ENCODE measurements at regions not wholly inside any gene's neighbourhood (a gene's known extent, or its start where the extent isn't known, plus 50 kb on each side); places are given as distances from the start of the nearest gene placed in this dataset.
A peak's percentile ranks its signal among the peaks of the same experiment; 100 is the strongest.

- no peaks in the 10 kb centered on the region for H4K20me1 ChIP-seq (ENCODE audit: low read depth, low read length)
- no peak overlapping the region for H3K4me2 ChIP-seq (ENCODE audit: low read depth, low read length, poor library complexity, severe bottlenecking)
- no peaks in the 10 kb centered on the region for H3K27me3 ChIP-seq (ENCODE audit: low read length)
- H2AFZ ChIP-seq (ENCODE audit: low read depth, low read length, severe bottlenecking) = no peak overlapping the region
- H3K9ac ChIP-seq (ENCODE audit: low read length) = no peak overlapping the region
- H3F3A ChIP-seq (ENCODE audit: insufficient read depth) = no peaks in the 10 kb centered on the region
- H3K27ac ChIP-seq (ENCODE audit: low read depth, low read length) = no peak overlapping the region
- TF ChIP-seq EZH2phosphoT487 (conservative IDR thresholded peaks at IDR 0.05; ENCODE audit: low read length) = no peak
- no peak for TF ChIP-seq CTCF (IDR thresholded peaks at IDR 0.05; ENCODE audit: insufficient read depth, low read length, poor library complexity, severe bottlenecking)
- no peak overlapping the region for H3K4me3 ChIP-seq (ENCODE audit: insufficient read depth, low read length, poor library complexity, severe bottlenecking)
- H3K36me3 ChIP-seq (ENCODE audit: low read length) = no peaks in the 10 kb centered on the region; the same call in 1 of the 2 replicates
- H3K9me3 ChIP-seq (ENCODE audit: insufficient read depth, low read length) = peaks cover 12% of the 10 kb centered on the region; the same call in 1 of the 2 replicates
- H3K9me2 ChIP-seq (replicated peaks; ENCODE audit: insufficient read depth, low read length) = no peaks in the 10 kb centered on the region
- H3K79me2 ChIP-seq (ENCODE audit: insufficient read depth, low read length) = no peaks in the 10 kb centered on the region
These were observed 135.7 kb downstream of the DNAJB6 start for GRCh38 chr7:157472311-157473050.

- no peaks in the 10 kb centered on the region for H4K20me1 ChIP-seq (ENCODE audit: low read depth, low read length)
These were observed 136.3 kb downstream of the DNAJB6 start for GRCh38 chr7:157473051-157473569.

GRCh38 chr7:157474685-157475084, 137.9 kb downstream of the DNAJB6 start:
- no peak overlapping the region for H2AFZ ChIP-seq (ENCODE audit: low read depth, low read length, severe bottlenecking)
- no peak overlapping the region for H3K4me3 ChIP-seq (ENCODE audit: insufficient read depth, low read length, poor library complexity, severe bottlenecking)
- H3K9me3 ChIP-seq (ENCODE audit: insufficient read depth, low read length) = peaks cover 12% of the 10 kb centered on the region; the same call in 1 of the 2 replicates
- H3K9ac ChIP-seq (ENCODE audit: low read length) = no peak overlapping the region
- H3K27ac ChIP-seq (ENCODE audit: low read depth, low read length) = no peak overlapping the region
- H3K36me3 ChIP-seq (ENCODE audit: low read length) = no peaks in the 10 kb centered on the region; the same call in 1 of the 2 replicates
- no peaks in the 10 kb centered on the region for H3K9me2 ChIP-seq (replicated peaks; ENCODE audit: insufficient read depth, low read length)
- H3K4me2 ChIP-seq (ENCODE audit: low read depth, low read length, poor library complexity, severe bottlenecking) = no peak overlapping the region
- no peaks in the 10 kb centered on the region for H3K27me3 ChIP-seq (ENCODE audit: low read length)
- H3F3A ChIP-seq (ENCODE audit: insufficient read depth) = no peaks in the 10 kb centered on the region
- no peak for TF ChIP-seq EZH2phosphoT487 (conservative IDR thresholded peaks at IDR 0.05; ENCODE audit: low read length)
- peak; percentile 74 for TF ChIP-seq CTCF (IDR thresholded peaks at IDR 0.05; ENCODE audit: insufficient read depth, low read length, poor library complexity, severe bottlenecking)
- no peaks in the 10 kb centered on the region for H3K79me2 ChIP-seq (ENCODE audit: insufficient read depth, low read length)
- no peaks in the 10 kb centered on the region for H4K20me1 ChIP-seq (ENCODE audit: low read depth, low read length)

More at GRCh38 chr7:157473051-157473569, 136.3 kb downstream of the DNAJB6 start:
- H3K9me3 ChIP-seq (ENCODE audit: insufficient read depth, low read length) = peaks cover 12% of the 10 kb centered on the region; the same call in 1 of the 2 replicates
- no peaks in the 10 kb centered on the region for H3K79me2 ChIP-seq (ENCODE audit: insufficient read depth, low read length)
- no peak overlapping the region for H2AFZ ChIP-seq (ENCODE audit: low read depth, low read length, severe bottlenecking)
- H3K4me2 ChIP-seq (ENCODE audit: low read depth, low read length, poor library complexity, severe bottlenecking) = no peak overlapping the region
- no peak overlapping the region for H3K4me3 ChIP-seq (ENCODE audit: insufficient read depth, low read length, poor library complexity, severe bottlenecking)
- no peaks in the 10 kb centered on the region for H3F3A ChIP-seq (ENCODE audit: insufficient read depth)
- TF ChIP-seq CTCF (IDR thresholded peaks at IDR 0.05; ENCODE audit: insufficient read depth, low read length, poor library complexity, severe bottlenecking) (no peak), EZH2phosphoT487 (conservative IDR thresholded peaks at IDR 0.05; ENCODE audit: low read length) (no peak)
- H3K27me3 ChIP-seq (ENCODE audit: low read length) = no peaks in the 10 kb centered on the region
- H3K9ac ChIP-seq (ENCODE audit: low read length) = no peak overlapping the region
- no peaks in the 10 kb centered on the region; the same call in 1 of the 2 replicates for H3K36me3 ChIP-seq (ENCODE audit: low read length)
- H3K9me2 ChIP-seq (replicated peaks; ENCODE audit: insufficient read depth, low read length) = no peaks in the 10 kb centered on the region
- no peak overlapping the region for H3K27ac ChIP-seq (ENCODE audit: low read depth, low read length)

Data from SU-DHL-6 (cell line).